Fibroblast of peridontal ligament (primary cell): ENCODE measurements at regions not wholly inside any gene's neighbourhood (a gene's known extent, or its start where the extent isn't known, plus 50 kb on each side); places are given as distances from the start of the nearest gene placed in this dataset.
"Not testable (repeated sequence)": the region's sequence is repeated elsewhere in the genome, so short reads cannot be mapped to it uniquely, and the experiment has no call there.

Source experiments
- DNase-seq: peaks from one replicate; pipeline ENCODE4 v3.0.0-alpha.2; 2010; ENCODE audit errors: extremely low read depth

GRCh38 chr2:120498576-120499394 is 152.8 kb downstream of the INHBB start:
- no peak for DNase-seq

- no peak for DNase-seq
These were observed 154.0 kb downstream of the INHBB start for GRCh38 chr2:120499784-120500495.

DNA sequence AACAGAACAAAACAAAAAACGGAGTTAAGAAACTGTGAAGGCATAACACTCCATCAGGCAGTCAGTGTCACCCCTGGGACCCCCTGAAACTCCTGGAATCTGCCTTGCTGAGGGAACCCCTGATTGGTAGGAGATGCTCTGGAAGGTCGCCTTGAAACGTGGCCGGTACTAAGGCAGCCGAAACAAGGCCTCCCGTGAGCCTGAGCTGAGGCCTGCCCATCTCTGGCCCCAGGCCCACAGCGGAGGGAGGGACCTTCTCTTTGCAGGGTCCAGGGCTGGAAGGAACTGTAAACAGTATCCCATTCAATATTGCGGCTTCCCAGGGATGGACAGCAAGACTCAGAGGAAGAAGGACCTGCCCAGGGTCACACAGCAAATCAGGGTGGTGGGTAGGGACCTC is 155.7 kb downstream of the INHBB start:
- DNase-seq, result no peak

DNA sequence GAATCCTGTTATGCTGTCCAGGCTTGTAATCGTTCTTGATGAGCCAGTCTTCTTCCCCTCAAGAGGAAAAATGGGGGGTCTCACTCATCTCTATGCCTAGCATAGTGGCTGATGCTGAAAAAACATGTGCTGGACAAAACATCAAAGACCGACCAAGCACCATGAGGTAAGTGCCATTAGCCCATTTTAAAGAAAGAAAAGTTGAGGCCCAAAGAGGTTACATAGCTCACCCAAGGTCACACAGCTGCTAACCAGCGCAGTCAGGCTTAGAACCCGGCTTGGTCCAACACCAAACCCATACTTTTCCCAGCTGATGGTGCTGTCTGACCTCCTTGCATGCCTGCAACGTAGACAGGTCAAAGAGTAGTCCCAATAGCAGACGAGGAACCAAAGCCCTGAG is 156.4 kb downstream of the INHBB start:
- DNase-seq, result no peak

- no peak for DNase-seq
These were observed 156.8 kb downstream of the INHBB start for GRCh38 chr2:120502761-120503160.

DNA sequence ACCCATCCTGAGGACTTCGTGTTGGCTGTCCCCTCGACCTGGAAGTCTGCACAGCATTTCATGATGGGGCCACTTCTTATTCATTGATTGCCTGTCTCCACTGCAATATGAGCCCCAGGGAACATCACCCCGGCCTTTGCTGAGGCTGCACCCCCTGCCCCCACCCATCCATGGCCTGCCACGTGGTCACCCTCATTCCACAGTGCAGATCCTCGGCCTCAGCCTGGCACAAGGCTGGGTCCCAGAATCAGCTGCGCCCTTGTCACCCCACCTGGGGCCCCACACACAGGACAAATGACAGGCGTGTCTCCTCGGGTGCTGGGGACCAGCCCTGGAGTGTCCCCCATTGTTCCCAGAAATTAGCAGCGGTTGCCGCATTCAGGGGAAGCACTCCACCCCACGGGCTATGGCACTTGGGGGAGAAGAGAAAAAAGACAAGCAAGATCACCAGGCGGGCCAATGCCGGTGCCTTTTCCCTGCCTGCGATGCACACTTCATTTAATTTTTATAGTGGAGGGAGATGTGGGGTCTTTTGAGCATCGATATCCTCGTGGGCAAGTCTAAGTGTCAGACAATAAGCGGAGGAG is 157.4 kb downstream of the INHBB start:
- no peak for DNase-seq

GRCh38 chr2:120503793-120504571 is 158.0 kb downstream of the INHBB start:
- DNase-seq, result no peak

DNA sequence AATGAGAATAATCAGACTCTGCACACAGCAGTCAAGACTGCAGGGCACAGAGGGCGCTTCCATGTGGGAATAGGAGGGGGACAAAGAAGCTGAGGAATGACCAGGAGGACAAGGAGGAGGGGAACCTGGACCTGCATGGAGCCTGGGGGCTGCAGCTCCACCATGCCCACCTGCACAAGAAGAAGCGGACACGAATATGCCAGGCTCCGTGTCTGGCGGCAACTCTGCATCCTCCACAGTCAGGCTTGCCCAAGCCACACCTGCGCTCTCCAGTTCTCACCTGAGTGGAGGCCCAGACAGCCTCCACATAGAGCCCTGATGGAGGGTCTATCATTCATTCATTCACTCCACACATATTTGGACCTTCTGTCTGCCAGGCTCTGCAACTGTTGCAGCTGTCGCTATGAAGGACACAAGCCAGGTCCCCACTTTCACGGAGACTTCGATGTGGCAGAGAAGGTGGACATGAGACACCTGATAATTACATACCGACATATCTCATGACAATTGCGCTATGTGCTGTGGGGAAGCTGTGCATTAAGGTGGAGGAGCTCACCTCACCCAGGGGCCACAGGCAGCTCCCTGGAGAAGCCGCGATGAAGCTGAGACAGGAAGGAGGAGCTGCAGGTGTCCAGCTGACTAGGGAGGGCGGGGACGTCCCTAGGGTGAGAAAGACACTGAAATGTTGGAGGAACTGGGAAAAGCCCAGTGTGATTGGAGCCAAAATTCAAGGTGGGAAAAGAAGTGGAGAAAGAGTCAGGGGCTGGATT is 159.2 kb downstream of the INHBB start:
- DNase-seq, result no peak

DNA sequence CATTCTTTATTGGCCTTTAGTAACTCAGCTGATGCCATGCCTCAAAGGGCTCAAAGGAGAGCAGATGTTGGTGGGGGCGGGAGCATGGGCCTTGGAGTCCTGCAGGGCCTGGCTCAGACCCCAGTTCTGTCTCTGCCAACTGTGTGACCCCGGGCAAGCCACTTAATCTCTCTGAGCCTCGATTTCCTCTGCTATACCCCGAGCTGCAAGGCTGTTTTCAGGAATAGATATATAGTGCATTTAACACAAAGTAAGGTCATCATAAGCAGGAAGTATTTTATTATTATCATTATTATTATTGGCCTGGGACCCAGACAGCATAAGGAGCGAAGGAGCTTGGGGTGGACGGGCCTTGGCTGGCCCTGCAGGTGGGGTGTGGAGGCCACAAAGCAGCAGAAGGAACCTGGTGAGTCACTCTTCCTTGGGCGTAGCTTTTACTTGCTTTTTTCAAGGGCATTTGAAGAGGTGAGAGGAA is 162.7 kb downstream of the INHBB start:
- DNase-seq, result no peak

DNA sequence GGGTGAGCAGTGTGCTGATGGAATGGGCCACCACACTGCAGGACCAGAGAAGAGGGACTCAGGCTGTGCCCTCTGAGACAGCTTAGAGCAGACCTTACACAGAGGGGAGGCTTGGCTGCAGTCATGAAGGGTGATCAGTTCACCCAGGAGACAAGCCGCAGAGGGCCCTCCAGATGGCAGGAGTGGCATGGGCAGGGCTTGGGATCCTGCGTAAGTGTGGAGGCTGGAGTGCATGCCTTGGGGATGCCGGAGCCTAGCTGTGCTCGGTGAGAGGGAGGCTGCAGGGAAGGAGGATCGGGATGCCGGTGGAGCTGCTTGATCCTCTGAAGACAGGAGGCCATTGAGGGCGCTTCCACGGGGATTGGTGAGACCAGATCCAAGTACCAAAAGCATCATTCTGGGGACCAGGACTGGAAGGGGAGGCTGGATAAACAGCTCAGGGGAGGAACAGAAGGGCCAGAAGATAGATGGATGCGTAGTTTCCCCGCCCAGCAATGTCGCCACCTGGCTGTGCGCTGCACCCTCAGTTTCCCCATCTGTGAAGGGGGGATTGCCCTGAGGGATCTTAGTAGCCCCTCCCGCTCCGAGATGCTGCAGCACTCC is 163.4 kb downstream of the INHBB start:
- no peak for DNase-seq

- no peak for DNase-seq
These were observed 164.2 kb downstream of the INHBB start for GRCh38 chr2:120509991-120510735.

DNA sequence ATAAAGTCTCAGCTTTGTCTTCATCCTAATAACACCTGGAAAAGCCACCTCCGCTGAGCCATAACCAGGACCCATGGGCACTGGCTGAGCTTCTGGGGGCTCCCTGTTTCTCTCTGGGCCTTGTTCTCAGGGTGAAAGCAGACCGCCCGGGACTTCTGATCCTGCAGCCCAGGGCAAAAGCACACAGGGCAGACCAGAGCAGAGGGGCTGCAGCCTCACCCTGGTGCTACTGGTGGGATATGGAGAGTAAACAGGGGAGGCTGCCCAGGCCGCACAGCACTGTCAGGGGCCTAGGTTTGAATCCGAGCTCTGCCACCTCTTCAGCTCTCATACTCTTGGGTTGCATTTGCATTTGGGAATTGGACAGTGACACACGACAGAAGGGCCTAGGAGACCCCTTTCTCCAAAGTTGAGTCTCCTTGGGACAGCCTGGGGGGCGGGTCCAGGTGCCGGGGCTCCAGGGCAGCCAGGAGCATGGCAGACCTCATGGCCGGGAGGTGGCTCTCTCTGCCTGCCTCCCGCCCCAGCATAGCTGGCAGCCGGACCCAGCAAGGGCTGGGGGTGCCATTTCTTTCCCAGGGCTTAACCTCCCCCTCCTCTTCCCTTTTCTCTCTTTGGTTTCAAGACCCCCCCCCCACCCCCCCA is 164.9 kb downstream of the INHBB start:
- DNase-seq, result no peak

DNA sequence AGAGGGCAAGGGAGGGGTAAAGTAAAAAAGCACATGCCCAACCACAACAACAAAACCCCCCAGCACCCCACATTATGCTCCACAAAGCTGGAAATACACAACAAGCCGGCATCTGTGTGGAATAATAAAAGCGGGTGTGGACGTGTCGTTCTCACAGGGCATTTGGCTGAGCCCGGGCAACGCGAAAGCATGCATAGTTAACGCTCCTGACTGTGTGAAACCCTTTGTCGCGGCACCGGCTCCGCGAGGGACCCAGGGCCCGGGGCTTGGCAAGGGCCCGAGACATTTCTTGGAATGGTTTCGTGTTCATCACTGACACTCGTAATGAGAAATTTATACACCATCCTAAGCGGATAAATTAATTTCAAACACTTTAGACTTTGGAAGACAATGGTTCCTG is 165.6 kb downstream of the INHBB start:
- DNase-seq, result no peak

DNA sequence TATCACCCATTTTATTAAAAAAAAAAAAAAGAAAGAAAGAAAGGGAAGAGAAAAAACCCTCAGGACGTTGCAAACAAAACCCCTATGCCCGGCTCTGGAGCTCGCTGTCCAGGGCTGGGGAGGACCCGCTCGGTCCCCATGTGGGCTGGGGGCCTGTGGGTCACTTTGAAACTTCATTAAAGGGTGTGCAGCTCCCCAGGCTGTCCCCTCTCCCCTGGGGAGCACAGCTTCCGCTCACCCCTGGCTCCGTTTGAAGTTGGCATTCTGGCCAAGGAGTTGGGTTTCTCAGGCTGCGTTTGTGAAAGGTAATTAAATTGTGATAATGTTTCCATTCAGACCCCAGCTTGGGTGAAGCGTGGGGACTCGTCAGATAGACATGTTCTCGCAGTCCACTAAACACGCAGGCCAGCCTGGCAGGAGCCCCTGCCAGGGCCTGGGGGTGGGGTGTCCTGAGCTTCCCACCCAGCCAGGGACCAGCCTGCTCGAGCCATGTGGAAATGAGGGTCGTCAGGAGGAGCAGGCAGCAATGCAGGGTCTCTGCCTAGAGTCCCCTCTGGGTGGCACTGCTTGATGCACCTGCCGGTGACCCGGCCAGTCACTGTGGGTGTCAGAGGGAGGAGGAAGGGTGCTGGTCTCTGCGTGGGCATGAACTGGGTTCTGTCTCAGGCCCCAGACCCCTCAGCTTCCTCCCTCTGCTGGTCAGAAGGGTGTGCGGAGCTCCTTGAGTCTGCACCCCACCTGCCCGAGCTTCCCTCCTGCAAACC is 166.2 kb downstream of the INHBB start:
- no peak for DNase-seq

GRCh38 chr2:120513776-120514357 is 167.9 kb downstream of the INHBB start:
- DNase-seq, result no peak

DNA sequence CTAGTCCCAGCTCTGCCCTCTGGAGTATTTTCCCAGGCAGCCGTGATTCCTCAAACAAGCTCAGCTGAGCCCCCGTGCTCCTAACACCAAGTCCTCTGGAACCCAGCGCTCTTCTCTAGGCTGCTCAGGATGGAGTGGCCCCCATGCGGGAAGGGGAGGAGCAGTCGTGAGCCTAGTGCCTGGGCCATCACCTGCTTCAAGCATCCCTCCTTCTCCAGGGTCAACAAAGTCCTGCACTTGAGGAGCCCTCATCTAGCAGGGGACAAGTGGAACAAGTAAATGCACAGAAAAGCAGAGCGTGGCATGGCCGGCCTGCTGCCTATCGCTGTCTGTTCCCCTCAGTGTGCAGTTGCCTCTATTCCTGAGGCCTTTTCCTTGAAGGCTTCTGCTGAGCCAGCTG is 168.6 kb downstream of the INHBB start:
- no peak for DNase-seq

GRCh38 chr2:120515066-120515758 is 169.3 kb downstream of the INHBB start:
- not testable (repeated sequence) for DNase-seq
